Glutamatergic neuron (in vitro differentiated cells): ENCODE measurements at regions not wholly inside any gene's neighbourhood (a gene's known extent, or its start where the extent isn't known, plus 50 kb on each side); places are given as distances from the start of the nearest gene placed in this dataset.

Experiments
- DNase-seq: peaks from one replicate; pipeline ENCODE4 v3.0.0; 2022
- H3K27ac Mint-ChIP-seq: one replicate; pipeline ENCODE4 v1.8.0; 2020; ENCODE audit warnings: mild to moderate bottlenecking, mixed read lengths, inconsistent platforms; ENCODE audit not compliant: unreplicated experiment
- H3K27me3 Mint-ChIP-seq: one replicate; pipeline ENCODE4 v1.8.0; 2020; ENCODE audit warnings: mild to moderate bottlenecking, moderate library complexity, mixed read lengths, inconsistent platforms; ENCODE audit not compliant: unreplicated experiment
- H3K36me3 Mint-ChIP-seq: one replicate; pipeline ENCODE4 v1.8.0; 2020; ENCODE audit warnings: mild to moderate bottlenecking, mixed read lengths, inconsistent platforms; ENCODE audit not compliant: unreplicated experiment
- H3K4me1 Mint-ChIP-seq: one replicate; pipeline ENCODE4 v1.8.0; 2020; ENCODE audit warnings: mild to moderate bottlenecking, low read depth, mixed read lengths, inconsistent platforms; ENCODE audit not compliant: unreplicated experiment
- H3K4me3 Mint-ChIP-seq: one replicate; pipeline ENCODE4 v1.8.0; 2020; ENCODE audit warnings: mild to moderate bottlenecking, mixed read lengths, inconsistent platforms; ENCODE audit not compliant: unreplicated experiment
- H3K9me3 Mint-ChIP-seq: one replicate; pipeline ENCODE4 v1.8.0; 2020; ENCODE audit warnings: mild to moderate bottlenecking, moderate library complexity, mixed read lengths, inconsistent platforms; ENCODE audit not compliant: unreplicated experiment
- TF ChIP-seq, protein P1 (sequence below): fragments of 200-600 bp; sonication (generic); IDR thresholded peaks from one replicate; pipeline ENCODE4 v1.5.0; 2021; ENCODE audit not compliant: partially characterized antibody, unreplicated experiment

DNA sequence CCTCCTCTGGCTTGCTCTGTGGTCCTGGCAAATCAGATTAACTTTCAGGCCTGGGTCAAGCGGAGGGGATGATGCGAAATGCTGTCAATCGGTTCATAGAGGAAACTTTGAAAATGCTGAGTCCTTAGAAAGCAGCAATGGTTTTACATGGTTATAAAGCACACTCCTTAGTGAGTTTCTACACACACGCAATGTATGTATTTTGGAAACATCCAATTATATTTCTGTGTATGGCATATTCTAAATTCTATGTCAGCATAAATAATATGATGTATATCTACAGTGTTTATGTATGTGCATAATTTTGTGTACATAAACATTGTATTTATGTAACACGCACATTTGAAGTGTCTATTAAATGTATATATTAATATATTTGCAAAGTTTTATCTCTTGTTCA is 118.0 kb upstream of the ARID2 start:
- Mint-ChIP-seq H3K36me3 (no peaks in the 10 kb centered on the region), H3K9me3 (no peaks in the 10 kb centered on the region), H3K4me1 (no peaks in the 10 kb centered on the region), H3K27me3 (peaks cover 5% of the 10 kb centered on the region), H3K27ac (no peak overlapping the region), H3K4me3 (no peak overlapping the region)
- TF ChIP-seq, protein P1, sequence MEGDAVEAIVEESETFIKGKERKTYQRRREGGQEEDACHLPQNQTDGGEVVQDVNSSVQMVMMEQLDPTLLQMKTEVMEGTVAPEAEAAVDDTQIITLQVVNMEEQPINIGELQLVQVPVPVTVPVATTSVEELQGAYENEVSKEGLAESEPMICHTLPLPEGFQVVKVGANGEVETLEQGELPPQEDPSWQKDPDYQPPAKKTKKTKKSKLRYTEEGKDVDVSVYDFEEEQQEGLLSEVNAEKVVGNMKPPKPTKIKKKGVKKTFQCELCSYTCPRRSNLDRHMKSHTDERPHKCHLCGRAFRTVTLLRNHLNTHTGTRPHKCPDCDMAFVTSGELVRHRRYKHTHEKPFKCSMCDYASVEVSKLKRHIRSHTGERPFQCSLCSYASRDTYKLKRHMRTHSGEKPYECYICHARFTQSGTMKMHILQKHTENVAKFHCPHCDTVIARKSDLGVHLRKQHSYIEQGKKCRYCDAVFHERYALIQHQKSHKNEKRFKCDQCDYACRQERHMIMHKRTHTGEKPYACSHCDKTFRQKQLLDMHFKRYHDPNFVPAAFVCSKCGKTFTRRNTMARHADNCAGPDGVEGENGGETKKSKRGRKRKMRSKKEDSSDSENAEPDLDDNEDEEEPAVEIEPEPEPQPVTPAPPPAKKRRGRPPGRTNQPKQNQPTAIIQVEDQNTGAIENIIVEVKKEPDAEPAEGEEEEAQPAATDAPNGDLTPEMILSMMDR, result no peak
- no peak for DNase-seq

DNA sequence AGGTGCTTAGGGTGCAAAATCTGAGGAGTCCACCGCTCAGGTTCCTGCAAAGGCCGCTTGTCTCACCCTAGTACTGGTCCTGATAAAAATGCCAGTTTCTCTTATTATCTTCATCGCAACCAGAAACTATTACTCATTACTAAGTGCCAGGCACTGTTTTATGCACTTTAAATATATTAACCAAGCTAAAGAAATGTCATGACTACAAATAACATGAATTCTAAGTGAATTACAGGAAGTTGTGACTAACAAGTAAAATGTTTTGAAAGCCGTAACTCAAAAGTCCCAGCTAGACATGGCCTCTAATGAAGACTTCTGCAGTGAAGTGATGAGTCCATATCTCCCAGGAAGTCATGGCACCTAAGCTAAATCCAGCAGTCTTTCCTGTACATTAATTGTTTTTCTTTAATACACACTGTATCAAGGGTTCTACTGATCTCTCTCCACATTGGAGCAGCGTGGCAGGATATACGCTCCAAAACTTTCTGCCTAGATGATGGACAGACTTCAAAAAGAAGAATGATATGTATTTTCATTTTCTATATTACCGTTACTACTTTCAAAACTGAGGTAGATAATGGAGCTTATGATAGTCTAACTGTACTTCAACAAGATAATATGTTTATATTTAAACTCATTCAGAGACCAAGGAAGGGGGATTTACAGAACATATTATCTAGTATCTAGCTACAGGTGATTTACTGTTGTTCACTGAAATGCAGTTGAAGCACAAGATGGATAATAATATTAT is 117.3 kb upstream of the ARID2 start:
- peaks cover 5% of the 10 kb centered on the region for H3K27me3 Mint-ChIP-seq
- no peaks in the 10 kb centered on the region for H3K4me1 Mint-ChIP-seq
- H3K27ac Mint-ChIP-seq, result no peak overlapping the region
- DNase-seq, result no peak
- no peak overlapping the region for H3K4me3 Mint-ChIP-seq
- H3K36me3 Mint-ChIP-seq, result no peaks in the 10 kb centered on the region
- TF ChIP-seq, protein P1, result no peak
- H3K9me3 Mint-ChIP-seq, result no peaks in the 10 kb centered on the region

DNA sequence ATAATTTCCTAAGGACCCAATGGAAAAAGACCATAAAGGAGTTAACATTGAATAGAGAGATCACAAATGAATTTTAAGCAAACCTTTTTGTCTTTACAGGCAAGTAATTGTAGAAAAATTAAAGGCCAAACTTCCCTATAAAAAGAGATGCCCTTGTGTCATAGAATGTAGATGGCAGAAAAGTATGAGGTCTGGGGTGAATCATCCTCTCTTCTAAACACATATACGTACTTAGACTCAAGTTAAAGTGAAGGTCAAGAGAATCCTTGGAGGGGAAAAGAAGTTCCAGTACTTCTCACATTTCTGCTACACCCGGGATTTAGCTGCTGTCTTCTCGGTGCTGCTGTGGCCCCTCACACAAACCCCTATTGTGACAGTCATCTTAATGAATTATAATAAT is 116.2 kb upstream of the ARID2 start:
- Mint-ChIP-seq H3K9me3 (no peaks in the 10 kb centered on the region), H3K4me1 (no peaks in the 10 kb centered on the region), H3K36me3 (no peaks in the 10 kb centered on the region), H3K27ac (no peak overlapping the region), H3K4me3 (no peak overlapping the region), H3K27me3 (peaks cover 5% of the 10 kb centered on the region)
- TF ChIP-seq, protein P1, result no peak
- DNase-seq, result no peak

DNA sequence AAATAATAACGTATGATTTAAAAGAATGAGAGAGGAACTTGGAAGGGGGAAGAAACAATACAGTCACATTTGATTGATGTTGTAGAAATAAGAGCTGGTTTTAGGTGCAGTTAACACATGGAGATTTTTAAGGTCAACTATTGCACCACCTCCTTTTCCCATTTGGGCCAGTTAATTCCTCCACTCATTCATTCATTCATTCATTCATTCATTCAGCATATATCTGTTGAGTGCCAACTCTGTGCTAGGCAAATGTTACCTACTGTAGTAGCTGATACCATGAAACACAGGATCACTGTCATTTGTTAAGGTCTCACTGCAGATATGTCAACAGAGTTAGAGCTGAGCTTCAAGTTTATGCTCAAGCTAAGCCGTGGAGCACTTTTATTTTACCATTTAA is 115.7 kb upstream of the ARID2 start:
- Mint-ChIP-seq H3K9me3 (no peaks in the 10 kb centered on the region), H3K27me3 (peaks cover 2% of the 10 kb centered on the region), H3K36me3 (no peaks in the 10 kb centered on the region), H3K27ac (no peak overlapping the region), H3K4me1 (no peaks in the 10 kb centered on the region), H3K4me3 (no peak overlapping the region)
- no peak for DNase-seq
- TF ChIP-seq, protein P1, result no peak

DNA sequence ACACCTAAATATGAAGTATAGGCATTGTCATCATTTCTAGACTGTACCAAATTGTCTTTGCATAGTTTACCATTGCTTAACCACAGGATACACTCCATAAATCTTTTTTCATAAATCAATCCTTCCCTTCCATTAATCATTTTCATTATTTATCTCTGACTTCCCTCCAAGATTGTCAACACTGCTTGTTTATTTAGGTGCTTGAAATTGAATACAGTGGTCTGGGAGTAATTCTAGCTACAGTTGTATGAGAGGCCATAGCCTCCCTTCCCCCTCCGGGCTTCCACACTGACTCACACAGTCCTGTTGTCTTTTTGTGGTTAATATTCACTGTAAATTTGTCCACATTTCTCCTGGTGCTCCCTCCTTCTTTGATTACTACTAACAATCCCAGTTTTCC is 114.2 kb upstream of the ARID2 start:
- DNase-seq, result no peak
- Mint-ChIP-seq H3K4me3 (no peak overlapping the region), H3K27me3 (peaks cover 2% of the 10 kb centered on the region), H3K9me3 (no peaks in the 10 kb centered on the region), H3K36me3 (no peaks in the 10 kb centered on the region), H3K27ac (no peak overlapping the region), H3K4me1 (no peaks in the 10 kb centered on the region)
- TF ChIP-seq, protein P1, result no peak
